GM18520 (cell line): ENCODE measurements at regions not wholly inside any gene's neighbourhood (a gene's known extent, or its start where the extent isn't known, plus 50 kb on each side); places are given as distances from the start of the nearest gene placed in this dataset.
A peak's percentile ranks its signal among the peaks of the same experiment; 100 is the strongest.

ENCODE experiments used
- ATAC-seq: cut with Tn5 transposase; IDR thresholded peaks from one replicate; pipeline ENCODE4 v1.9.1; 2021; ENCODE audit not compliant: unreplicated experiment

DNA sequence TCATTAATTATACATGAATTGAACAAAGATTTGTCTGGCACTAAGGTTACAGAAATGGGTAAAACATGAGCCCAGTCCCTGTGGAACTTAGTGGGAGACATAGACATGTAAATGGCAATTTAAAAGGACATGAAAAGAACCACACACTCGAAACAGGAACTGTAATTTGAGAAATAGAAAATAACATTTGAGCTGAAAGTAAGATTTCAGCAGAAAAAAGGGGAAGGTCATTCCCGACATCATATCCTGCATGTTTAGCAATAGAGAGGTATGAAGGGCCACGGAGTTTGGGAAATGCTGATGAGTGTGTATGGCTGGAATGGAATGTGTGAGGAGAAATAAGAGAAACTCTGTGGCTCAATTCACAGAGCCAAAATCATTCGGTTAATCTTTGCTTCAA lies 175.4 kb upstream of the AHR start:
- ATAC-seq: no peak

DNA sequence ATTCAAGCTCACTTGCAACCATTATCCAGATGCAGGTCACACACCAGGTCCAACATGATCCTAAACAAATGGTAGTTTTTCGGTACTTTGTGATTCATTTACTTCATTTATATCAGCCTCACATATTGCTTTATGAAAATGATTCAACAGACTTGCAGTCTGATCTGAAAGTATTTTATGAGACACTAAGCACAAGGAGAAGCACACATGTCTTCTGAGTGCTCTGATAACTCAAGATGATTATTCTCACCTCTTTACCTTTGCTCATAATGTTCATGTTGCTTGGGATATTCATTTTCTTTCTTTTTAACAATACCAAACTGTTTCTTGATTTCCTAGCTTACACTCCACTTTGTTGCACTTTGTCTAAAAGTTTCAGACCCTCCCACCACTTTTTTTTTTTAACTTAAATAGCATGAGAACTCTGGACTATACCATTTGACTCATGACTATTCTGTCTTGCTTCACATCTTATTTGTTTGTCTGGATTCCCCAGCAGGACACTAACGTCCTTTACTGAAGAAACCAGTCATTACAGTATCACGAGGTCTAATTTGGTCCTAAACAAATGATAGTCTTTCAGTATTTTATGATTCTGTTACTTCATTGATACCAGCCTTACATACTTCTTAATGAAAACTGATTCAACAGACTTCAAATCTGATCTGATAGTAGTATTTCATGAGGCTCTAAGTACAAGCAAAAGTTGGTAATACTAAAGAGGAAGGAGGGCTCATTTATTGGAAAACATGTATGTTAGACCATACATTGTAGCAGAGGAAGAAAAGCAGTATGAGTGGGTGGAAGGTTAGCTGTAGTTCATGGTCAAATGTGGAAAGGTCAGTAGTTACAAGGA lies 171.8 kb upstream of the AHR start:
- ATAC-seq: peak; percentile 90

DNA sequence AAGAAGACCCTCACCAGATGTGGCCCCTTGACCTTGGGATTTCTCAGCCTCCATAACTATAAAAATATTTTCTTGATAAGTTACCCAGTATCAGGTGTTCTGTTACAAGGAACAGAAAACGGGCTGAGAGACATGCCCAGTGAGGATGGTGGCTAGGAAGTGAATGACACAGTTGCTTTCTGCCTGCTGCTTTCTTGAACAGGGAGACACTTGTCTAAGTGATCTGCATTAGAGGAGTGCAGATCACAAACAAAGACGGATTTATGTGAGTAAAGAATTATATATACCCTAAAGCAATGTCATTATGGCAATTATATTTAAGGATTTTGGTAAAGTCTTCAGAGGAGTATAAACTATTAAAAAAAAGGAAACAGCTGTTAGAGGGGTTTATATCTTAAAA lies 169.2 kb upstream of the AHR start:
- no peak for ATAC-seq

DNA sequence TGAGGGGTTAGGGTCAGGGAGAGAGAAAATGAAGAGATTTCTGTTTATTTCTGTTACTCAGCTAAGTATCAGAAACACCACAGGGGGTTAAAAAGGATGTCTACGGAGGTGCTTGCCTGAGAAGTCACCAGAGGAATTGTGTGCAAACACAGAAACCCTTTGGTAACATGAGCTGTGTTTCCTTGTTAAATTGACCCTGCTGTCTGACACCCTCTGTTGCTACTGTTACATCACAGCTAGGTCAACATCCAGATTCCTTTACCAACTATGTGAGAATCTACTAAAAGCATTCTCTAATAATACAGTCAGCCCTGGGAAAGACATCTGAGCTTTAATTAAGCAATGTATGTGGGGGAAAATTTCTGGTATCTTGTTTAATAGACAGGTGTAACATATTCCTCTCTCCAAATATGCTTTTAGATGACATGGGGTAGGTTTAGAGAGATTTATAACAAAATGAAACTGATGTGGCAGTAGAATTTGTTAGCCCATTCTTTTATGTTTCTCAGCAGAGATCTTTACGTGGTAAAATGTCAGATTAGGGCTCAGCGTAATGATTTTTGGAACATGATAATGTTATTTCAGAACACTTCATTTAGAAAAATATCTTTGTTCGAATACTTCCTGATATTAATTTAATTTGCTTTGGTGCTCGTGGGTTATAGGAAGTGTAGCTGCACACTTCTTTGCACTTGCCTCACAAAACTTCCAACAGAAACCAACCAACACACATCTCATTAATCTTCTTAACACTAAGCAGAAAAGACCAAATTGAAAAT lies 168.0 kb upstream of the AHR start:
- no peak for ATAC-seq

DNA sequence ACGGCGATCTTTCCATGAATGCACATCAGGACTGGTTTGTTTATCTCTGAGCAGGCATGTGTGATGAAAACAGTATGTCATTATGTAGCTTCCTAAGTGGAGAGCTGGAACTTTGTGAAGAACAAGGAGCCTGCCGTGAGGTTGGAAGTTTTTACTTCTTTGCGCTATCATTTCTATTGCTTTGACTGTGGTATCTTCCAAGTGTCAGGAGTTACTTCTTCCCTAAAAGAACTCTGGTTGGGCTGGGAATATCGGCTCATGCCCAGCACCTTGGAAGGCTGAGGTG lies 167.4 kb upstream of the AHR start:
- ATAC-seq: no peak

DNA sequence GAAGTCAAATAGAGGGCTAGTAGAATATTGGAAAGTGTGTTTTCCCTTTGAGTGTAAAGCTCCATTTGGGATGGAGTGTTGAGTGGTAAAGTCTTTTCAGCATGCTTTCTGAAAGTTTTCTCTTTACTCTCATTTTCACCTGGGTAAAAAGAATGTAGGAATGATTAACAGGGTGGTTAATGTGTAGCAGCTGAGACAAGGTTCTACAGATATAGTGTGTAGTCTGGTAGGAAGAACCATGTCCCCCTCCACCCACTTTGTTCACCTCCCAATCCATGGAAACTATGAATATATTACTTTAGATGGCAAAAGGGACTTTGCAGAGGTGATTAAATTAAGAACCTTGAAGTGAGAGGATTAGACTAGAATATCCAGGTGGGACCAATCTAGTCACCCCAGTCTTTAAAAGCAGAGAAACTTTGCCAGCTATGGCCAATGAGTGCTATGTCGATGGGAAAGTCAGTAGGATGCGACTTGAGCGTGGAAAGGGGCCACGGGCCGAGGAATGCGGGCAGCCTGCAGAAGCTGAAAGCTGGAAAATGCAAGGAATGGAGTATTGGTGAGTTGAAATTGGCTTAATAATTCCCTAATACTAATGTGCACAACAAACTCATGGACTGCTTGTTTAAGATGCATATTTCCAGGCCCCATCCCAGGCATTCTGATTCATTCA lies 166.3 kb upstream of the AHR start:
- peak; percentile 33 for ATAC-seq

DNA sequence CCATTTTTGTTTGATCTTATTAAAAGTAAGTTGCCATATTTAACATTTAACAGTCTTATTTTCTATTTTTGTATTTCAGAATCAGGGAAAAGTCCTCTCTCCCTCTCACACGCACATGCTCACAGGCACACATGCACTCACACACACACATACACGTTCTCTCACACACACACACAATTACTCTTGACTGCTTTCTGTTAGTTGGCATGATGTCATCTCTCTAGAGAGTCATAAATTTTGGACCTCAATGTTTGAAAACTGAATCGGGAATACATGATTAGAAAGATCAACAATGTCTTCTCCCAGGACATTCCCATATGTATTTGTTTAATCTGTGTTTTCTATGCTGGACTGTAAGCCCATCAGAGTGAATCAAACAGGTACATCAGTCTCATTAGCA lies 165.7 kb upstream of the AHR start:
- no peak for ATAC-seq

DNA sequence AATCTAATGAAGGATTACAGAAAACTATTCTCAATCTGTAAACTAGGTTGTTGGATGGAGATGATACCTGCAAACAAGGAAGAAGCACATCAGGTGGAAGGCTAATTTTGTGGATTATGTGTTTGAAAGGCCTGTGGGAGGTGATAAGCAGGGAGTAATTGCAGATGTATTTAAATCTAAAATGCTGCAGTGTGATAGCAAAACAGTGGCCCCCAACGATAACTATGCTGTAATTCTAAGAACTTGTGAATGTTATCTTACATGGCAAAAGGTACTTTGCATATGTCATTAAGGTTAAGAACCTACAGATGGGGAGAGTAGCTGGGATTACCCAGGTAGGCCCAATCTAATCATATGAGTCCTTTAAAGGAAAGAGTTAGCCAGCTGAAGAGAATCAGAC lies 164.5 kb upstream of the AHR start:
- ATAC-seq: no peak

DNA sequence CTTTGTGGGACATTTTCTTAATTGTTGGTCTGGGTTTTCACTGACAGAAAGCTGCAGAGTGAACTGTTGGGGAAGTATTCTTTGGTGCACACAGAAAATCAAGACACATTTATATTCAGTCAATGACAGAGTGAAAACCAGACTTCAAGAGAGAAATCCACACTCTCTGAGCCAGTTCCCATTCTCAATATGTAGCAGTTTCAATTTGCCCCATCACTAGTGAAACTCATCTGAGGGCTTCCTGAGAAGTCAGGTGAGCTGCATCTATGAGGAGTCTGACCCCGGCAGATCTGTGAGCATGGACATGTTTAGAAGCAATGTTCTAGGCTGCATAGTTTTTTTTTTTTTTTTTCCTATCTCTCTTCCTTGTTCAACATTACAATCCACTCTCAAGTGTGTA lies 163.7 kb upstream of the AHR start:
- peak; percentile 74 for ATAC-seq

DNA sequence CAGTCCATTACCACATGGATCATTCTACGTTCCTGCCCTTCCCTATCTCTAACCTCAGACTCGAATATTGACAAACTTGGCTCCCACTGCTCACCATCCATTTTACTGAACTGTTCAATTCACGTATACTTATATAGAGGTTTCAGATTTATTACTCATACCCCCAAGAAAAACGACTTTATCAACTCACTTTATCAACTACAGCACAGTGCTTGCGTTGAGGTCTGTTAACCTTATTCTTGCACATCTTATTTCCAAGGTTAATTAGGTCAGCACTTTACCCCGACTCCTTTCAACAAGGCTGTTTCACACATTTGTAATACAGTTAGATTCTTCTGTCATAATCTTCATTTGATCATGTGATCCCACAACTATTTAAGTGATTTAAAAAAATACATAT lies 162.3 kb upstream of the AHR start:
- no peak for ATAC-seq

DNA sequence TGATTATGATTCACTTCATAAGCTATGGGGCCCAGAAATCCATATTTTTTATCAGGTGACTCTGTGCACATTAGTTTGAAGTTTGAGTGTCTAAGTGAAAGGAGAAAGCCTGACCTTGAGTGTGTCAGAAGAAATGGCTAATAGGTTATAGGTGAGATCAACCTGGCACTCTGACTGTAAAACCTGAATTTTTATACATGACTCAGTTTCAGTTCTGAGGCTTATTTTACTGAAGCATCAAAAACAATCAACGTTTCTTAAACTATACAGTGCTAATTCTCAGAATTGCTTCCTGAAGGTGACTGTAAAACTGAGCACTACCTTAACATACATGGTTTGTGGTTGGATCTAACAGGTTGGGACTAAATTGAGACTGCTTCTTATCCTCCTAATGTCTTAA lies 159.4 kb upstream of the AHR start:
- no peak for ATAC-seq

DNA sequence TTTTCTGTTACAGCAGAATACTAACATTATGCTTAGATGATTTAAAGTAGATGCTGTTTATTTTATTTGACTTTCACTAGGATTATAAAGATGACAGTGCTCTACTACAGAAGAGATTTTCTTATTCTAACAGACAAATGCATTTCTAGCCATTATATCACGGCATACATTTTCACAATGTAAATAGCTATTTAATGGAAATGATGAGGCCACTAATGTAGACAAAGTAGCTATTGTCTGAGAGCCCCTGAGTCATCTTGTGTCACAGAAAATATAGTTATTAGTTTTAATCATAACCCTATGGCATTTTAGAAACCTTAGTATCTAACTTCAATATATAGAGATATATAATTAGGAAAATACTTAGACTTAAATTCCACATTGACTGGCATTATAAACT lies 158.0 kb upstream of the AHR start:
- ATAC-seq: no peak

DNA sequence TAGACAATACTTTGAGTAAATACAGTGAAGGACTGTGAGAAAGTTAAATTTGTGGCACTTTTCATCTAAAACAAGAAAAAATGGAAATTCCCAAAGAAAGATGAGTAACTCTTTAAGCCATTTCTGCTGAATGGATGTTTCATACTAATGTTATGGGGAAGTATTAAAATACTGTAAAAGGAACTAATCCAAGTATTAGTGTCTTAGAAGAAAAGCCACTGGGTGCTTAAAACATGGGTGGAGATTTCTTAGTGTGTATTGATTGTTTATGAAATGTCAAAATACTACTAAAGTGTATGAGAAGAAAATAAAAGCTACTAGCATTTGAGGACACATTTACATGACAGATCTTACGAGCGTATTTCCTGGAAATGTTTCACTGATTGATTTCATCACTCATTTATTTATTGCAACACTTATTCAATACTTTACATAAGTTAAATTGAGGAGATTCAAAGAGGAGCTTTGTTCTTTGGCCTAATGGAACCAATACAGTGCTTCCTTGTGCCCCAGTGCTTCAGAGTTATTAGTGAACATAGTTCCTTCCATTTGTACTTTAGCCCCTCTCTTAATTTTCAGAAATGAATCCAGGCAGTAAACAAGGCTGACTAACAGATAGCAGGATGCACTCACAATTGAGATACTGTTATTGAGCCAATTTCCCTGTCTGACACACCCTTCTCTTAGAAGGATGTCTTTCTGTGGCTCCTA lies 155.5 kb upstream of the AHR start:
- ATAC-seq: no peak

DNA sequence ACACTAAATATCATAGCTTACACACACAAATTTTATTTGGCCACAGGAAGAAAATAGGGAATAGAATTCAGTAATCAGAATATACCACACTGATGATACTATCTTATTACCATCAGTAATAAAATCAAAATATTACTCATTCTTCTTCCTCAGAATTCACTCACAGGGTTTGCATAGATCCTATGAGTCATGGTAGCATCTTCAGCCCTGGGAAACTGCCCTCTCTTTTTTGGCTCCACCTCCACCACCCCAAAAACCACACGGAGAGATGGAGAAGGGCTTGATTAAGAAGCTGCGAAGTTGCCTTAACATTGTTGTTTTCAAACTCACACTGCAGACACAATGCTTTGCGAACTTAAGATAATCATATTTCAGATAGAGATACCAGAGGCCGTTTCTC lies 154.1 kb upstream of the AHR start:
- ATAC-seq: no peak

DNA sequence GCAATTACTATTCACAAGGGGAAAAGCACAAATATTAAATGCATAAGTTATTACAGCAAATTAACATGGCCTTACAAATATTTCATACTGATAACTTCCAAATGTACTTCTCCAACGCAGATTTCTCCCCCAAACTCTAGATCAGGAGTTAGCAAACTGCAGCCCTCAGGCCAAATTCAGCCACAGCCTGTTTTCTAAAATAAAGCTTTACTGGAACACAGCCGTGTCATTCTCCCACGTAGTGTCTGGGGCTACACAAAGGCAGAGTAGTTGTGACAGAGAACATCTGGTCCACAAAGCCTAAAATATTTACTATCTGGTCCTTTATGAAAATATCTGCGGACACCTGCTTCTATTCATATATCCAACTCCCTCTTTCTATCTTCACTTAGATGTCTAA lies 151.8 kb upstream of the AHR start:
- no peak for ATAC-seq

DNA sequence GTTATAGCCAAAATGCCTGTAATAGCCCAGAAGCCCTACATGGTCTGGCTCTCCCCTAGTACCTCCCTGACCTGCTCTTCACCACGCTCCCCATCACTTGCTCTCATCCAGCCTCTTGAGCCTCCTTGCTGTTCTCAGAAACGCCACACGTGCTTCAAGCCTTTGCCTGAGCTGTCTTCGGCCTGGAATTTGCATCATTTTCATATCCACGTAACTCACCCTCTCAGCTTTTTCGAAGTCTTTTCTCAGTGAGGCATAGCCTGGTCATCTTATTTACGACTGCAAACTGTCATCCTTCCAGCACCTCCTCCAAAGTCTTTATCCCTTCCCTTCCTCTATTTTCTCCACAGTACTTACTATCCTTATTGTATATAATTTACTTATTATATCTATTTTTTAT lies 151.0 kb upstream of the AHR start:
- ATAC-seq: no peak

DNA sequence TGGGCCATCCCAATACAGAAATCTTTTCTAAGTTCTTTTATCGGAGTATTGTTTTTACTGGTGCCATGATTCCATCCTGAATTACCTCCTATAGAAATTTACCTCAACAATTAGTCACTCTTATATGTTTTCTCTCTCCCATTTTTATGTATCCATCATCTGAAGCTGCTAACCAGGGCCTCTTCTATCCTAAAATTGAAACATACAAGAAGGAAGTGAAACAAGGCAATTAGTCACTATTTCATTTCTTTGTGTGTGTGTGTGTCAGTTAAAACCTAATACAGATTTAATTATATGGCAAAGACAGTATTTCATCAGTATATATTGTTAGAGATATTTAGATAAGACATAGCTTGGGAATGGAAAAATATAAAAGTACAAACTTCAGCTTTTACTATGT lies 148.4 kb upstream of the AHR start:
- ATAC-seq: no peak

DNA sequence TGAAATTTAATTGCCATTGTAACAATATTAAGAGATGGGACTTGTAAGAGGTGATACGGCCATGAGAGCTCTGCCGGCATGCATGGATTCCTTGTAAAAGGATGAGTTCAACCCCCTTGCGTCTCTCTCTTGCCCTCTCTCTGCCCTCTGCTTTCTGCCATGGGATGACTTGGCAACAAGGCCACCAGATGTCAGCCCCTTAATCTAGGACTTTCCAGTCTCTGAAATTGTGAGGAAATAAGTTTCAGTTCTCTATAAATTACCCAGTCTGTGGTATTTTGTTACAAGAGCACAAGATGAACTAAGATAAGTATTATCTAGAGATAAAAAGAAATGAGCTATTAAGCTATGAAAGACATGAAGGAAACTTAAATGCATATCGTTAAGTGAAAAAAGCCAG lies 145.7 kb upstream of the AHR start:
- no peak for ATAC-seq

DNA sequence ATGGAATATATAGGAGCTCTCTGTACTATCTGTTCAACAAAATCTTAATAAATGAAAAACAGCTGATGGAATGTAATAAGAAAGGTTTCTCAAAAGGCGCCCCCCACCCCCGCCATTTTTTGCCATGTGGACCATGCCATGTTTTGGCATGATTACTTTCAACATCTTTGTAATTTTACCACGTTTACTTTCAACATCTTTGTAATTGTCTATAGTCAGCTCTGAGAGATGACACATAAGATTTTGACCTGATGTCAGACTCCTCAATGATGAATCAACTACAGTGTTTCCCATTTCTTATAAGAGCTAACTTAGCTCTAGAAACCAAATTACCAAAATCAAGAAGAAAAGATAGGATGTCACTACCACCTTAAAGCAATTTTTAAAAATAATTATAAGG lies 144.9 kb upstream of the AHR start:
- no peak for ATAC-seq

DNA sequence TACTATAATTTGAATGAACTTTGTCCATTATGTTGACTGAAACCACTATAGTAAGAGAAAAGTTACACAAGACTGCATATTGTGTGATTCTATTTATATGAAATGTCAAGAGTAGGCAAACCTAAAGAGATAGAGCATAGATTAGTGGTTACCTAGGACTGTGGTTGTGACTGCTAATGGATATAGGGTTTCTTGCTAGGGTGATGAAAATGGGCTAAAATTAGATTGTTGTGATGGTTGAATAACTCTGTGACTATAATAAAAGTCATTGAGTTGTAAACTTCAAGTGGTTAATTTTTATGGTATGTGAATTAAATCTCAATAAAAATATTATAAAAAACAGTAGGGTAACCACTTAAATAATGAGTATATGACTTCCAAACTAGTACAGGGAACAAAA lies 142.9 kb upstream of the AHR start:
- ATAC-seq: no peak

DNA sequence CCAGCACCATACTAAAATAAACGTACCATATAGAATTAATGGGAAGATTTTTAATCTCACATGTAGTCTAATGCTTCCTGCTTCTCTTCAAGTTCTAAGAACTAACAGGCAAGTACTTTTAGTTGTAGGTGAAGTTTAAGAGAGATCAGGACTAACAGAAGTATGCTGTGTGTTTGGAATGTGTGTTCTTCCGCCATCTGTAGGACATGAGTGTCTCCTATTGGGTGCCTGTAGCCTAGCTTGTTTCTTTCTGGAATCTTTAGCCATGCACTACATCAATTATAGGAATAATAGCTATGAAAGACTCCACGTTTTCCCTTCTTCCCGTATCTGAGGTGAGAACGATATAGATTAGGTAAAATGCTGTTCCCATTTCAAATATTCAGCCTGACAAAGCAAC lies 140.2 kb upstream of the AHR start:
- no peak for ATAC-seq
